CD4-positive, alpha-beta T cell (primary cell): ENCODE measurements at regions not wholly inside any gene's neighbourhood (a gene's known extent, or its start where the extent isn't known, plus 50 kb on each side); places are given as distances from the start of the nearest gene placed in this dataset.

Experiments
- ATAC-seq: fragments of 200-7000 bp; cut with Tn5 transposase; one replicate; pipeline ENCODE4 v1.10.0; 2022; ENCODE audit warnings: mild to moderate bottlenecking; ENCODE audit not compliant: poor library complexity
- CTCF ChIA-PET: fragments of 350-600 bp; sonication (Branson Sonifier 250); formaldehyde crosslinking; loops from one replicate; lab custom pipeline; 2021; ENCODE audit warnings: antibody characterized with exemption, inconsistent platforms; lab: Charles Lee
- POLR2A ChIA-PET: fragments of 350-600 bp; sonication (Branson Sonifier 250); formaldehyde crosslinking; loops from one replicate; lab custom pipeline; 2021; ENCODE audit warnings: antibody characterized with exemption, inconsistent platforms; lab: Charles Lee
- DNase-seq, 14 experiments: peaks; one replicate each; pipeline ENCODE4 v3.0.0-alpha.2; 2013 to 2020; ENCODE audit warnings: mixed read lengths in 2 of 14
- H3K27ac ChIP-seq, 2 donors: one replicate each; pipeline versions ENCODE4 v1.5.1 to v1.7.0; 2013; ENCODE audit warnings: low read length in 2 of 2, low read depth in 1 of 2, mild to moderate bottlenecking in 1 of 2
- H3K27me3 ChIP-seq, 2 experiments: 1 replicate in 1 of 2; 2 replicates in 1 of 2; pipeline versions ENCODE4 v1.6.1 to v1.7.0; 2013; ENCODE audit warnings: low read length in 2 of 2, control low read depth in 1 of 2, mild to moderate bottlenecking in 1 of 2, moderate library complexity in 1 of 2; ENCODE audit not compliant: insufficient read depth in 2 of 2, control insufficient read depth in 1 of 2
- H3K36me3 ChIP-seq: one replicate; pipeline ENCODE4 v1.6.1; 2013; ENCODE audit warnings: low read length, control low read depth; ENCODE audit not compliant: insufficient read depth
- H3K4me1 ChIP-seq: one replicate; pipeline ENCODE4 v1.6.1; 2013; ENCODE audit warnings: low read length, control low read depth; ENCODE audit not compliant: insufficient read depth
- H3K4me3 ChIP-seq: one replicate; pipeline ENCODE4 v1.5.1; 2013; ENCODE audit warnings: mild to moderate bottlenecking, low read length, moderate library complexity
- H3K9me3 ChIP-seq, 2 experiments: 1 replicate in 1 of 2; 2 replicates in 1 of 2; pipeline versions ENCODE4 v1.6.1 to v1.7.0; 2013; ENCODE audit warnings: low read length in 2 of 2, mild to moderate bottlenecking in 2 of 2, control low read depth in 1 of 2, moderate library complexity in 1 of 2; ENCODE audit not compliant: control insufficient read depth in 1 of 2, insufficient read depth in 1 of 2
- H3K27ac Mint-ChIP-seq: one replicate; pipeline ENCODE4 v1.8.0; 2020; ENCODE audit warnings: mixed read lengths
- H3K27me3 Mint-ChIP-seq: one replicate; pipeline ENCODE4 v1.8.0; 2021; ENCODE audit warnings: mixed read lengths
- H3K36me3 Mint-ChIP-seq: one replicate; pipeline ENCODE4 v1.8.0; 2021; ENCODE audit warnings: low read depth, mixed read lengths
- H3K4me1 Mint-ChIP-seq: one replicate; pipeline ENCODE4 v1.8.0; 2021; ENCODE audit warnings: low read depth, mixed read lengths
- H3K4me3 Mint-ChIP-seq: one replicate; pipeline ENCODE4 v1.8.0; 2020; ENCODE audit warnings: mild to moderate bottlenecking, mixed read lengths
- H3K9me3 Mint-ChIP-seq: one replicate; pipeline ENCODE4 v1.8.0; 2020; ENCODE audit warnings: mixed read lengths
- CTCF ChIP-seq: fragments of 200-600 bp; IDR thresholded peaks from one replicate; pipeline ENCODE4 v1.8.0; 2022; ENCODE audit warnings: antibody characterized with exemption, mild to moderate bottlenecking
- intact Hi-C, 2 experiments: fragments of 100-400 bp; cut with DNase I in 1 of 2; cut with micrococcal nuclease in 1 of 2; formaldehyde crosslinking; loops; one replicate each; pipeline versions ENCODE4 v1.15.1 to v1.9.0; 2023 to 2025; cut with DNase I, micrococcal nuclease

- H3K4me1 ChIP-seq: no peaks in the 10 kb centered on the region
- Mint-ChIP-seq H3K27ac (no peak overlapping the region), H3K4me3 (no peak overlapping the region), H3K36me3 (no peaks in the 10 kb centered on the region), H3K4me1 (no peaks in the 10 kb centered on the region), H3K27me3 (no peaks in the 10 kb centered on the region), H3K9me3 (peaks cover 2% of the 10 kb centered on the region)
- no peak overlapping the region for H3K4me3 ChIP-seq
- CTCF ChIA-PET: no interaction called here
- no peaks in the 10 kb centered on the region for H3K9me3 ChIP-seq
- ATAC-seq (no peak), DNase-seq (no peak)
- intact Hi-C loops: no loop called here
- no peaks in the 10 kb centered on the region for H3K27me3 ChIP-seq
- POLR2A ChIA-PET: no interaction called here
- H3K36me3 ChIP-seq: no peaks in the 10 kb centered on the region
- H3K27ac ChIP-seq: no peak overlapping the region
- no peak for TF ChIP-seq CTCF
Measured at GRCh38 chr4:59412739-59413138, 1787.4 kb upstream of the ADGRL3 start.

GRCh38 chr4:59455751-59456150, 1744.4 kb upstream of the ADGRL3 start:
- Histone ChIP-seq H3K27ac (no peak overlapping the region), H3K9me3 (peaks cover 11 to 12% of the 10 kb centered on the region in 2 experiments), H3K4me1 (no peaks in the 10 kb centered on the region), H3K27me3 (no peaks in the 10 kb centered on the region), H3K4me3 (no peak overlapping the region), H3K36me3 (no peaks in the 10 kb centered on the region)
- Mint-ChIP-seq H3K36me3 (no peaks in the 10 kb centered on the region), H3K4me3 (no peak overlapping the region), H3K9me3 (peaks cover 2% of the 10 kb centered on the region), H3K4me1 (no peaks in the 10 kb centered on the region), H3K27me3 (no peaks in the 10 kb centered on the region), H3K27ac (no peak overlapping the region)
- POLR2A ChIA-PET: no interaction called here
- DNase-seq: no peak
- intact Hi-C loops: no loop called here
- no peak for TF ChIP-seq CTCF
- CTCF ChIA-PET: no interaction called here
- no peak for ATAC-seq

GRCh38 chr4:59457576-59457975, 1742.5 kb upstream of the ADGRL3 start:
- DNase-seq: no peak
- H3K4me1 ChIP-seq: no peaks in the 10 kb centered on the region
- H3K4me3 Mint-ChIP-seq: no peak overlapping the region
- POLR2A ChIA-PET: no interaction called here
- H3K27me3 Mint-ChIP-seq: no peaks in the 10 kb centered on the region
- H3K36me3 ChIP-seq: no peaks in the 10 kb centered on the region
- CTCF ChIA-PET: no interaction called here
- no peak overlapping the region for H3K4me3 ChIP-seq
- H3K36me3 Mint-ChIP-seq: no peaks in the 10 kb centered on the region
- intact Hi-C loops: no loop called here
- no peak for ATAC-seq
- peaks cover 11 to 16% of the 10 kb centered on the region in 2 experiments for H3K9me3 ChIP-seq
- no peak overlapping the region for H3K27ac Mint-ChIP-seq
- TF ChIP-seq CTCF: no peak
- H3K9me3 Mint-ChIP-seq: peaks cover 2% of the 10 kb centered on the region
- H3K27ac ChIP-seq: no peak overlapping the region
- no peaks in the 10 kb centered on the region for H3K4me1 Mint-ChIP-seq
- no peaks in the 10 kb centered on the region for H3K27me3 ChIP-seq
